Activated CD4-positive, alpha-beta T cell treated with anti-CD3 and anti-CD28 coated beads for 36 hours (primary cell): ENCODE measurements at regions not wholly inside any gene's neighbourhood (a gene's known extent, or its start where the extent isn't known, plus 50 kb on each side); places are given as distances from the start of the nearest gene placed in this dataset.

Experiments used
- ATAC-seq: fragments of 200-7000 bp; cut with Tn5 transposase; one replicate; pipeline ENCODE4 v1.10.0; 2021; ENCODE audit warnings: mild to moderate bottlenecking, moderate library complexity
- CTCF ChIA-PET: fragments of 350-600 bp; sonication (Branson Sonifier 250); formaldehyde crosslinking; loops from one replicate; lab custom pipeline; 2021; ENCODE audit warnings: antibody characterized with exemption; lab: Charles Lee
- POLR2A ChIA-PET: fragments of 350-600 bp; sonication (Branson Sonifier 250); formaldehyde crosslinking; loops from one replicate; lab custom pipeline; 2021; ENCODE audit warnings: antibody characterized with exemption, inconsistent platforms; lab: Charles Lee
- DNase-seq: peaks from one replicate; pipeline ENCODE4 v3.0.0-alpha.2; 2020
- H3K27ac Mint-ChIP-seq: one replicate; pipeline ENCODE4 v1.8.0; 2021; ENCODE audit warnings: mixed read lengths
- H3K27me3 Mint-ChIP-seq: one replicate; pipeline ENCODE4 v1.8.0; 2021; ENCODE audit warnings: mixed read lengths
- H3K36me3 Mint-ChIP-seq: one replicate; pipeline ENCODE4 v1.8.0; 2021; ENCODE audit warnings: low read depth, mixed read lengths
- H3K4me1 Mint-ChIP-seq: one replicate; pipeline ENCODE4 v1.8.0; 2021; ENCODE audit warnings: mixed read lengths
- H3K4me3 Mint-ChIP-seq: one replicate; pipeline ENCODE4 v1.8.0; 2021; ENCODE audit warnings: mild to moderate bottlenecking, moderate library complexity, mixed read lengths
- H3K9me3 Mint-ChIP-seq: one replicate; pipeline ENCODE4 v1.8.0; 2021; ENCODE audit warnings: low read depth, mixed read lengths
- intact Hi-C, 2 experiments: fragments of 100-400 bp; cut with DNase I in 1 of 2; cut with micrococcal nuclease in 1 of 2; formaldehyde crosslinking; loops; one replicate each; pipeline versions ENCODE4 v1.14.2 to v1.15.1; 2022 to 2024; cut with DNase I, micrococcal nuclease

GRCh38 chr2:239489481-239489880 lies 88.7 kb upstream of the HDAC4 start:
- Mint-ChIP-seq H3K9me3 (no peaks in the 10 kb centered on the region), H3K36me3 (no peaks in the 10 kb centered on the region), H3K4me1 (no peaks in the 10 kb centered on the region), H3K27me3 (no peaks in the 10 kb centered on the region), H3K27ac (no peak overlapping the region), H3K4me3 (no peak overlapping the region)
- intact Hi-C loops = no loop called here
- DNase-seq (no peak), ATAC-seq (no peak)
- CTCF ChIA-PET = interaction anchor here (0.6 kb wide), 2 partner anchors 30 to 87 kb away, joined by 3 read pairs; no protein-coding TSS in a partner anchor
- POLR2A ChIA-PET = no interaction called here

GRCh38 chr2:239488125-239488524 lies 87.3 kb upstream of the HDAC4 start:
- DNase-seq = no peak
- Mint-ChIP-seq H3K27me3 (no peaks in the 10 kb centered on the region), H3K36me3 (no peaks in the 10 kb centered on the region), H3K4me1 (no peaks in the 10 kb centered on the region), H3K27ac (no peak overlapping the region), H3K4me3 (no peak overlapping the region), H3K9me3 (no peaks in the 10 kb centered on the region)
- ChIA-PET CTCF (no interaction called here), POLR2A (no interaction called here)
- no peak for ATAC-seq
- intact Hi-C loops = no loop called here

- ATAC-seq (no peak), DNase-seq (no peak)
- Mint-ChIP-seq H3K4me3 (no peak overlapping the region), H3K27ac (no peak overlapping the region), H3K4me1 (no peaks in the 10 kb centered on the region), H3K36me3 (no peaks in the 10 kb centered on the region), H3K9me3 (no peaks in the 10 kb centered on the region), H3K27me3 (no peaks in the 10 kb centered on the region)
- intact Hi-C loops = no loop called here
- ChIA-PET POLR2A (no interaction called here), CTCF (no interaction called here)
Measured at GRCh38 chr2:239487272-239487671, 86.5 kb upstream of the HDAC4 start.

- ATAC-seq = no peak
- intact Hi-C loops = no loop called here
- H3K27ac Mint-ChIP-seq = no peak overlapping the region
- no peaks in the 10 kb centered on the region for H3K36me3 Mint-ChIP-seq
- H3K4me1 Mint-ChIP-seq = no peaks in the 10 kb centered on the region
- DNase-seq = no peak
- no peak overlapping the region for H3K4me3 Mint-ChIP-seq
- ChIA-PET POLR2A (no interaction called here), CTCF (no interaction called here)
- H3K27me3 Mint-ChIP-seq = no peaks in the 10 kb centered on the region
- H3K9me3 Mint-ChIP-seq = no peaks in the 10 kb centered on the region
Measured at GRCh38 chr2:239485622-239486021, 84.8 kb upstream of the HDAC4 start.

GRCh38 chr2:239484571-239485355 lies 83.9 kb upstream of the HDAC4 start:
- Mint-ChIP-seq H3K27me3 (no peaks in the 10 kb centered on the region), H3K36me3 (no peaks in the 10 kb centered on the region), H3K27ac (no peak overlapping the region), H3K4me1 (no peaks in the 10 kb centered on the region), H3K9me3 (no peaks in the 10 kb centered on the region), H3K4me3 (no peak overlapping the region)
- POLR2A ChIA-PET = no interaction called here
- DNase-seq = no peak
- intact Hi-C loops = no loop called here
- CTCF ChIA-PET = no interaction called here
- ATAC-seq = no peak

- intact Hi-C loops = no loop called here
- Mint-ChIP-seq H3K9me3 (no peaks in the 10 kb centered on the region), H3K4me1 (no peaks in the 10 kb centered on the region), H3K27me3 (no peaks in the 10 kb centered on the region), H3K4me3 (no peak overlapping the region), H3K27ac (no peak overlapping the region), H3K36me3 (no peaks in the 10 kb centered on the region)
- POLR2A ChIA-PET = no interaction called here
- ATAC-seq (no peak), DNase-seq (no peak)
- CTCF ChIA-PET = interaction anchor here (0.6 kb wide), 1 partner anchor 116 kb away, joined by 4 read pairs; no protein-coding TSS in a partner anchor
Measured at GRCh38 chr2:239482778-239483712, 82.2 kb upstream of the HDAC4 start.

- Mint-ChIP-seq H3K27ac (no peak overlapping the region), H3K4me3 (no peak overlapping the region), H3K9me3 (no peaks in the 10 kb centered on the region), H3K27me3 (no peaks in the 10 kb centered on the region), H3K4me1 (no peaks in the 10 kb centered on the region), H3K36me3 (no peaks in the 10 kb centered on the region)
- CTCF ChIA-PET = no interaction called here
- no peak for ATAC-seq
- POLR2A ChIA-PET = no interaction called here
- no peak for DNase-seq
- intact Hi-C loops = no loop called here
Measured at GRCh38 chr2:239479471-239479870, 78.7 kb upstream of the HDAC4 start.

- Mint-ChIP-seq H3K9me3 (no peaks in the 10 kb centered on the region), H3K36me3 (no peaks in the 10 kb centered on the region), H3K4me1 (no peaks in the 10 kb centered on the region), H3K27ac (no peak overlapping the region), H3K27me3 (no peaks in the 10 kb centered on the region), H3K4me3 (no peak overlapping the region)
- DNase-seq = no peak
- no peak for ATAC-seq
- intact Hi-C loops = no loop called here
- POLR2A ChIA-PET = no interaction called here
- CTCF ChIA-PET = no interaction called here
Measured at GRCh38 chr2:239477591-239477990, 76.8 kb upstream of the HDAC4 start.

GRCh38 chr2:239476757-239477585 lies 76.2 kb upstream of the HDAC4 start:
- Mint-ChIP-seq H3K36me3 (no peaks in the 10 kb centered on the region), H3K9me3 (no peaks in the 10 kb centered on the region)
- CTCF ChIA-PET = interaction anchor here (0.7 kb wide), 1 partner anchor 97 kb away, joined by 3 read pairs; no protein-coding TSS in a partner anchor

GRCh38 chr2:239476029-239476756 lies 75.4 kb upstream of the HDAC4 start:
- POLR2A ChIA-PET = no interaction called here
- CTCF ChIA-PET = interaction anchor here (0.7 kb wide), 1 partner anchor 98 kb away, joined by 3 read pairs; no protein-coding TSS in a partner anchor
- ATAC-seq (no peak), DNase-seq (no peak)
- intact Hi-C loops = no loop called here
- Mint-ChIP-seq H3K4me3 (no peak overlapping the region), H3K27me3 (no peaks in the 10 kb centered on the region), H3K27ac (no peak overlapping the region), H3K9me3 (no peaks in the 10 kb centered on the region), H3K36me3 (no peaks in the 10 kb centered on the region), H3K4me1 (no peaks in the 10 kb centered on the region)

More at GRCh38 chr2:239476757-239477585, 76.2 kb upstream of the HDAC4 start:
- H3K4me1 Mint-ChIP-seq = no peaks in the 10 kb centered on the region
- no peak overlapping the region for H3K27ac Mint-ChIP-seq
- ATAC-seq (no peak), DNase-seq (no peak)
- intact Hi-C loops = no loop called here
- POLR2A ChIA-PET = no interaction called here
- no peaks in the 10 kb centered on the region for H3K27me3 Mint-ChIP-seq
- H3K4me3 Mint-ChIP-seq = no peak overlapping the region
